GM12873 (cell line): ENCODE measurements at regions not wholly inside any gene's neighbourhood (a gene's known extent, or its start where the extent isn't known, plus 50 kb on each side); places are given as distances from the start of the nearest gene placed in this dataset.

Experiments used
- TF ChIP-seq, protein P1 (sequence below): IDR thresholded peaks from 2 replicates; pipeline ENCODE4 v1.5.1; 2012; ENCODE audit warnings: low read depth, mild to moderate bottlenecking, moderate library complexity, low read length, control low read depth; ENCODE audit not compliant: insufficient read depth; ENCODE audit errors: missing control alignments

DNA sequence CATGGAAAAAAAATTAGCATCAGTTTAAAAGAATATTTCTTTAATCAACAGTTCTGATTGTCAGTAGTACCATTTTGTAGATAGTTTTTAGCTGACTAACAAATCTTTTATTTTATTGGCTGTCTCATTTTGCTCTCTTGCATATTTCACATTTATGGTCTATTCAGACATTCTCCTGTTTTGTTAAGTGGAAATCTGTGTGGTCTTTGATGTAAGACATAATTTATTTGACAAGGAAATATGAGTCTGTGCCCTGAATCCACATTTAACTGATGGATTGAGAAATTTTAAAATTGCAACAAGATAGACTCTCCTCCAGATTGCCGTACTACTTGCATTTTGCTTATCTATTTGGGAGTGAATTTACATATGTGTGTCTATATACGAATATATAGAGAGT is 96.3 kb upstream of the ATP5MC3 start:
- TF ChIP-seq, protein P1, sequence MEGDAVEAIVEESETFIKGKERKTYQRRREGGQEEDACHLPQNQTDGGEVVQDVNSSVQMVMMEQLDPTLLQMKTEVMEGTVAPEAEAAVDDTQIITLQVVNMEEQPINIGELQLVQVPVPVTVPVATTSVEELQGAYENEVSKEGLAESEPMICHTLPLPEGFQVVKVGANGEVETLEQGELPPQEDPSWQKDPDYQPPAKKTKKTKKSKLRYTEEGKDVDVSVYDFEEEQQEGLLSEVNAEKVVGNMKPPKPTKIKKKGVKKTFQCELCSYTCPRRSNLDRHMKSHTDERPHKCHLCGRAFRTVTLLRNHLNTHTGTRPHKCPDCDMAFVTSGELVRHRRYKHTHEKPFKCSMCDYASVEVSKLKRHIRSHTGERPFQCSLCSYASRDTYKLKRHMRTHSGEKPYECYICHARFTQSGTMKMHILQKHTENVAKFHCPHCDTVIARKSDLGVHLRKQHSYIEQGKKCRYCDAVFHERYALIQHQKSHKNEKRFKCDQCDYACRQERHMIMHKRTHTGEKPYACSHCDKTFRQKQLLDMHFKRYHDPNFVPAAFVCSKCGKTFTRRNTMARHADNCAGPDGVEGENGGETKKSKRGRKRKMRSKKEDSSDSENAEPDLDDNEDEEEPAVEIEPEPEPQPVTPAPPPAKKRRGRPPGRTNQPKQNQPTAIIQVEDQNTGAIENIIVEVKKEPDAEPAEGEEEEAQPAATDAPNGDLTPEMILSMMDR = no peak

DNA sequence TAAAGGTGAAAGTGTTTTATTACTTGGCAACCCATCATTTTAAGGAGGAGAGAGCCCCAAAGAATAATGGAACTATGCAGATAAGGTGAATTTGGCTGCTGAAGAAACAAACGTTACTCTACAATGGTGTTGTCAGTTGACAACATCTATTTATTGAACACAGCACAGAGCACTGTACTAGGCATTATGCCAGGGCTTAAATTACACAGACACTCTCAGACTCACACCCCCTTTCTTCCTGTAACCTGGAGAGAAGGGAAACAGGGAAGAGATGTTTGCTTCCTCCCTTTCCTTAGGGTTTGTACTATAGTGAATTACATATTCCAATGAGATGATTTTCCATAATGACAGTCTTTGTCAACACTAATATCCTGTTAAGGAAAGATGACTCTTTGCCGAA is 94.0 kb upstream of the ATP5MC3 start:
- TF ChIP-seq, protein P1 = no peak

- TF ChIP-seq, protein P1 = no peak
Observed at GRCh38 chr2:175259164-175259563, 77.7 kb upstream of the ATP5MC3 start.

- TF ChIP-seq, protein P1 = no peak
Observed at GRCh38 chr2:175256806-175257585, 75.5 kb upstream of the ATP5MC3 start.

DNA sequence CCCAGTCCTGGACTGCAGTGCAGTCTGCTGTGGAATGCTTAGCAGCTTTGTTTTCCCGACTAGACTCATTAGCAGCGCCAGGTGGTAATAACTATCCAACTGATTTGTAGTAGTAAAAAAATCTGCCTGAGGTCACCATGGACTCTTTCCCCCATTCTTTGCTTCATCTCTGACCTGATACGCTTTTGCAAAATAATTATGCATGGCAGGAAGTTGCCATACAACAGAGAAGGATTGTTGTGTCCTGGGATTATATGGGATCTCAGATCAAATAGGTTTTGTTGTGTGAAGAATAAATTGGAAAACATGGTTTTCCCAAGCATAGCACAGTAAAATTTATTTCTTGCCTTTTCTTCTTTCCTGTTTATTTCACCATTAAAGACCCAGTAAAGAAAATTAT is 72.4 kb upstream of the ATP5MC3 start:
- TF ChIP-seq, protein P1 = no peak

- TF ChIP-seq, protein P1 = peak; percentile 52
Observed at GRCh38 chr2:175251425-175252041, 70.0 kb upstream of the ATP5MC3 start.

DNA sequence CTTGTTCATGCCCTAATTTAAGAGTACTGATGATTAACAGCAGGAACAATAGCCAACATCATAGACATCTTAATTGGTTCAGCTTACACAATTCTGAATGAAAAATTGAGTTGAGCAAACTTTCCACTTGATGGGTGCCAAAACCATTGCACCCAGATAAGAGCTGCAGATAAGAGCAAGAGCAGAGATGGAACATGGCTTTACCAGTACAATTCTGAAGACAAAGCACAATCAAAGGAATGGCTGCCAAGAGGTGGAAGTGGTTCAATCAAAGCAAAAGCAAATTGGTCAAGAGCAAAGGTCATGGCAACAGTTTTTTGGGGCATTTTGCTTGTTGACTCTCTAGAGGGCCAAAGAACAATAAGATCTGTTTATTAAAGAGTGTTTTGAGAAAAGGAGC is 65.6 kb upstream of the ATP5MC3 start:
- TF ChIP-seq, protein P1 = no peak
